HG03354 (cell line): ENCODE measurements at regions not wholly inside any gene's neighbourhood (a gene's known extent, or its start where the extent isn't known, plus 50 kb on each side); places are given as distances from the start of the nearest gene placed in this dataset.

Experiments
- ATAC-seq: cut with Tn5 transposase; IDR thresholded peaks from one replicate; pipeline ENCODE4 v1.9.1; 2021; ENCODE audit warnings: mild to moderate bottlenecking; ENCODE audit not compliant: unreplicated experiment, poor library complexity, severe bottlenecking

- ATAC-seq, result no peak
Observed at GRCh38 chr9:118438810-118439209, 734.6 kb downstream of the TLR4 start.

GRCh38 chr9:118439441-118439840 lies 735.2 kb downstream of the TLR4 start:
- ATAC-seq, result no peak

- no peak for ATAC-seq
Observed at GRCh38 chr9:118444403-118444802, 740.2 kb downstream of the TLR4 start.

- ATAC-seq, result no peak
Observed at GRCh38 chr9:118446943-118447639, 742.9 kb downstream of the TLR4 start.

- ATAC-seq, result no peak
Observed at GRCh38 chr9:118449554-118449953, 745.4 kb downstream of the TLR4 start.

- ATAC-seq, result no peak
Observed at GRCh38 chr9:118455259-118455658, 751.1 kb downstream of the TLR4 start.

GRCh38 chr9:118455788-118456187 lies 751.6 kb downstream of the TLR4 start:
- ATAC-seq, result no peak

GRCh38 chr9:118457171-118458000 lies 753.2 kb downstream of the TLR4 start:
- ATAC-seq, result no peak

GRCh38 chr9:118459913-118460312 lies 755.7 kb downstream of the TLR4 start:
- no peak for ATAC-seq

- ATAC-seq, result no peak
Observed at GRCh38 chr9:118463419-118463818, 759.2 kb downstream of the TLR4 start.

GRCh38 chr9:118473521-118473920 lies 769.3 kb downstream of the TLR4 start:
- no peak for ATAC-seq

- ATAC-seq, result no peak
Observed at GRCh38 chr9:118478752-118479151, 774.5 kb downstream of the TLR4 start.

GRCh38 chr9:118482306-118482705 lies 778.1 kb downstream of the TLR4 start:
- no peak for ATAC-seq

GRCh38 chr9:118483677-118484076 lies 779.5 kb downstream of the TLR4 start:
- ATAC-seq, result no peak

- ATAC-seq, result no peak
Observed at GRCh38 chr9:118503236-118503635, 799.0 kb downstream of the TLR4 start.

- no peak for ATAC-seq
Observed at GRCh38 chr9:118510711-118511110, 806.5 kb downstream of the TLR4 start.

- ATAC-seq, result no peak
Observed at GRCh38 chr9:118515947-118516346, 811.7 kb downstream of the TLR4 start.

- ATAC-seq, result no peak
Observed at GRCh38 chr9:118521261-118521660, 817.1 kb downstream of the TLR4 start.

- peak; percentile 96 for ATAC-seq
Observed at GRCh38 chr9:118522093-118523028, 818.2 kb downstream of the TLR4 start.

- ATAC-seq, result no peak
Observed at GRCh38 chr9:118527261-118527660, 823.1 kb downstream of the TLR4 start.
